Mucosa of rectum (tissue), 2 donors: ENCODE measurements at regions not wholly inside any gene's neighbourhood (a gene's known extent, or its start where the extent isn't known, plus 50 kb on each side); places are given as distances from the start of the nearest gene placed in this dataset.

Source experiments
- H3K27ac ChIP-seq, 2 donors: one replicate each; pipeline ENCODE4 v1.7.0; 2013; ENCODE audit warnings: inconsistent platforms in 2 of 2, low read depth in 2 of 2, low read length in 2 of 2
- H3K27me3 ChIP-seq, 2 donors: one replicate each; pipeline ENCODE4 v1.7.0; 2013; ENCODE audit warnings: low read length in 2 of 2; ENCODE audit not compliant: control insufficient read depth in 2 of 2, insufficient read depth in 2 of 2
- H3K36me3 ChIP-seq, 2 donors: one replicate each; pipeline ENCODE4 v1.7.0; 2013; ENCODE audit warnings: low read length in 2 of 2; ENCODE audit not compliant: control insufficient read depth in 2 of 2, insufficient read depth in 2 of 2
- H3K4me1 ChIP-seq, 2 donors: one replicate each; pipeline ENCODE4 v1.7.0; 2013; ENCODE audit warnings: low read length in 2 of 2, mild to moderate bottlenecking in 1 of 2; ENCODE audit not compliant: control insufficient read depth in 2 of 2, insufficient read depth in 2 of 2
- H3K4me3 ChIP-seq, 2 donors: one replicate each; pipeline ENCODE4 v1.7.0; 2013; ENCODE audit warnings: low read length in 2 of 2
- H3K9ac ChIP-seq, 2 donors: one replicate each; pipeline ENCODE4 v1.7.0; 2013; ENCODE audit warnings: low read length in 2 of 2, low read depth in 1 of 2, mild to moderate bottlenecking in 1 of 2
- H3K9me3 ChIP-seq, 2 donors: one replicate each; pipeline ENCODE4 v1.7.0; 2013; ENCODE audit warnings: low read length in 2 of 2; ENCODE audit not compliant: control insufficient read depth in 2 of 2
- donor health status: healthy.
- donor health status: Normal muscosa, but diverticular disease.

GRCh38 chr6:26159357-26160273, 72.4 kb downstream of the HFE start:
- Histone ChIP-seq H3K9me3 (no peaks in the 10 kb centered on the region), H3K9ac (peak overlapping the region; percentile 75 to 96), H3K4me3 (peak overlapping the region; percentile 82 to 93), H3K27me3 (no peaks in the 10 kb centered on the region), H3K36me3 (peaks cover 4% of the 10 kb centered on the region in 2 donors), H3K27ac (peak overlapping the region; percentile 96 to 99), H3K4me1 (peaks cover 22 to 47% of the 10 kb centered on the region in 2 donors)

- Histone ChIP-seq H3K4me3 (no peak overlapping the region), H3K27ac (no peak overlapping the region), H3K27me3 (no peaks in the 10 kb centered on the region), H3K9ac (no peak overlapping the region), H3K4me1 (peaks cover 22 to 43% of the 10 kb centered on the region in 2 donors), H3K9me3 (no peaks in the 10 kb centered on the region), H3K36me3 (peaks cover 4 to 8% of the 10 kb centered on the region in 2 donors)
Observed at GRCh38 chr6:26161322-26161721, 74.1 kb downstream of the HFE start.

GRCh38 chr6:26162399-26162798, 75.2 kb downstream of the HFE start:
- no peaks in the 10 kb centered on the region for H3K9me3 ChIP-seq
- H3K27me3 ChIP-seq = no peaks in the 10 kb centered on the region
- H3K4me3 ChIP-seq = no peak overlapping the region
- no peak overlapping the region for H3K27ac ChIP-seq
- peaks cover 4 to 8% of the 10 kb centered on the region in 2 donors for H3K36me3 ChIP-seq
- no peak overlapping the region for H3K9ac ChIP-seq
- H3K4me1 ChIP-seq = peaks cover 17 to 38% of the 10 kb centered on the region in 2 donors

- Histone ChIP-seq H3K4me3 (peak overlapping the region; percentile 14 to 31), H3K9ac (peak overlapping the region; percentile 18 to 47), H3K27ac (peak overlapping the region; percentile 9 to 38)
Observed at GRCh38 chr6:26163427-26164119, 76.3 kb downstream of the HFE start.

GRCh38 chr6:26164120-26164505, 76.9 kb downstream of the HFE start:
- peak overlapping the region in 1 of 2 donors; percentile 47 for H3K9ac ChIP-seq

More at GRCh38 chr6:26163427-26164119, 76.3 kb downstream of the HFE start:
- Histone ChIP-seq H3K36me3 (peaks cover 4 to 8% of the 10 kb centered on the region in 2 donors), H3K27me3 (no peaks in the 10 kb centered on the region), H3K4me1 (peaks cover 13 to 36% of the 10 kb centered on the region in 2 donors), H3K9me3 (no peaks in the 10 kb centered on the region)

GRCh38 chr6:26165261-26165790, 78.1 kb downstream of the HFE start:
- no peak overlapping the region for H3K4me3 ChIP-seq
- no peaks in the 10 kb centered on the region for H3K9me3 ChIP-seq
- H3K27me3 ChIP-seq = no peaks in the 10 kb centered on the region
- H3K9ac ChIP-seq = no peak overlapping the region
- no peak overlapping the region for H3K27ac ChIP-seq
- peaks cover 4 to 8% of the 10 kb centered on the region in 2 donors for H3K36me3 ChIP-seq
- H3K4me1 ChIP-seq = peaks cover 3 to 24% of the 10 kb centered on the region in 2 donors

More at GRCh38 chr6:26164120-26164505, 76.9 kb downstream of the HFE start:
- Histone ChIP-seq H3K36me3 (peaks cover 4 to 8% of the 10 kb centered on the region in 2 donors), H3K27ac (no peak overlapping the region), H3K9me3 (no peaks in the 10 kb centered on the region), H3K4me3 (no peak overlapping the region), H3K4me1 (peaks cover 13 to 36% of the 10 kb centered on the region in 2 donors), H3K27me3 (no peaks in the 10 kb centered on the region)

GRCh38 chr6:26170181-26170580, 83.0 kb downstream of the HFE start:
- Histone ChIP-seq H3K36me3 (peaks cover 0 to 2% of the 10 kb centered on the region in 2 donors), H3K27ac (no peak overlapping the region)

GRCh38 chr6:26170951-26171841, 84.0 kb downstream of the HFE start:
- Histone ChIP-seq H3K27ac (peak overlapping the region; percentile 97 to 98), H3K9me3 (no peaks in the 10 kb centered on the region)

More at GRCh38 chr6:26170181-26170580, 83.0 kb downstream of the HFE start:
- Histone ChIP-seq H3K9me3 (no peaks in the 10 kb centered on the region), H3K27me3 (no peaks in the 10 kb centered on the region), H3K9ac (no peak overlapping the region), H3K4me1 (peaks cover 0 to 7% of the 10 kb centered on the region in 2 donors), H3K4me3 (no peak overlapping the region)

GRCh38 chr6:26172608-26172968, 85.4 kb downstream of the HFE start:
- Histone ChIP-seq H3K36me3 (no peaks in the 10 kb centered on the region), H3K27me3 (no peaks in the 10 kb centered on the region), H3K4me1 (peaks cover 0 to 7% of the 10 kb centered on the region in 2 donors), H3K27ac (peak overlapping the region; percentile 97 to 98), H3K9me3 (no peaks in the 10 kb centered on the region), H3K4me3 (peak overlapping the region; percentile 87 to 95), H3K9ac (peak overlapping the region; percentile 95 to 97)

More at GRCh38 chr6:26170951-26171841, 84.0 kb downstream of the HFE start:
- H3K4me3 ChIP-seq = peak overlapping the region; percentile 87 to 95
- no peaks in the 10 kb centered on the region for H3K36me3 ChIP-seq
- peaks cover 0 to 7% of the 10 kb centered on the region in 2 donors for H3K4me1 ChIP-seq
- peak overlapping the region; percentile 83 to 95 for H3K9ac ChIP-seq
- no peaks in the 10 kb centered on the region for H3K27me3 ChIP-seq
